AG09319 (cell line): ENCODE measurements at regions not wholly inside any gene's neighbourhood (a gene's known extent, or its start where the extent isn't known, plus 50 kb on each side); places are given as distances from the start of the nearest gene placed in this dataset.
"Not testable (repeated sequence)": the region's sequence is repeated elsewhere in the genome, so short reads cannot be mapped to it uniquely, and the experiment has no call there.

ENCODE experiments used
- DNase-seq: peaks from one replicate; pipeline ENCODE4 v3.0.0-alpha.2; 2010; ENCODE audit warnings: low read depth; ENCODE audit errors: extremely low read depth
- TF ChIP-seq, protein P1 (sequence below): IDR thresholded peaks from 2 replicates; pipeline ENCODE4 v1.5.1; 2011; ENCODE audit warnings: low read depth, mild to moderate bottlenecking, inconsistent platforms, low read length, moderate library complexity

DNA sequence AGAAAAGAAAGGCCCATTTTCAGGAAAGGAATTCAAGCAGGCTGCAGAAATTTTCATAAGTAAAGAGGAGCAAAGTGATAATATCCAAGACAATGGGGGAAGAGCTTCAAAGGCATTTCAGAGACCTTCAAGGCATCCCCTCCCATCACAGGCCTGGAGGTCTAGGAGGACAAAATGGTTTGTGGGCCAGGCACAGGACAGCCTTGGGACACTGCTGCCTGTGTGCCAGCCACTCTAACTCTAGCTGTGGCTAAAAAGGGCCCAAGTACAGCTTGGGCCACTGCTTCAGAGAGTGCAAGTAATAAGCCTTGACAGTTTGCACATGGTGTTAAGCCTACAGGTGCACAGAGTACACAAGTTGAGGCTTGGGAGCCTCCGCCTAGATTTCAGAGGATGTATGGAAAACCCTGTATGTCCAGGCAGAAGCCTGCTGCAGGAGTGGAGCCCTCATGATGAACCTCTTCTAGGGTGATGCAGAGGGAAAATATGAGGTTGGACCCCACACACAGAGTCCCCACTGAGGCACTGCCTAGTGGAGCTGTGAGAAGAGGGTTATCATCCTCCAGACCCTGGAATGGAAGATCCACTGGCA, 51.8 kb upstream of the ZSWIM5 start:
- TF ChIP-seq, protein P1, sequence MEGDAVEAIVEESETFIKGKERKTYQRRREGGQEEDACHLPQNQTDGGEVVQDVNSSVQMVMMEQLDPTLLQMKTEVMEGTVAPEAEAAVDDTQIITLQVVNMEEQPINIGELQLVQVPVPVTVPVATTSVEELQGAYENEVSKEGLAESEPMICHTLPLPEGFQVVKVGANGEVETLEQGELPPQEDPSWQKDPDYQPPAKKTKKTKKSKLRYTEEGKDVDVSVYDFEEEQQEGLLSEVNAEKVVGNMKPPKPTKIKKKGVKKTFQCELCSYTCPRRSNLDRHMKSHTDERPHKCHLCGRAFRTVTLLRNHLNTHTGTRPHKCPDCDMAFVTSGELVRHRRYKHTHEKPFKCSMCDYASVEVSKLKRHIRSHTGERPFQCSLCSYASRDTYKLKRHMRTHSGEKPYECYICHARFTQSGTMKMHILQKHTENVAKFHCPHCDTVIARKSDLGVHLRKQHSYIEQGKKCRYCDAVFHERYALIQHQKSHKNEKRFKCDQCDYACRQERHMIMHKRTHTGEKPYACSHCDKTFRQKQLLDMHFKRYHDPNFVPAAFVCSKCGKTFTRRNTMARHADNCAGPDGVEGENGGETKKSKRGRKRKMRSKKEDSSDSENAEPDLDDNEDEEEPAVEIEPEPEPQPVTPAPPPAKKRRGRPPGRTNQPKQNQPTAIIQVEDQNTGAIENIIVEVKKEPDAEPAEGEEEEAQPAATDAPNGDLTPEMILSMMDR = no peak
- no peak for DNase-seq

DNA sequence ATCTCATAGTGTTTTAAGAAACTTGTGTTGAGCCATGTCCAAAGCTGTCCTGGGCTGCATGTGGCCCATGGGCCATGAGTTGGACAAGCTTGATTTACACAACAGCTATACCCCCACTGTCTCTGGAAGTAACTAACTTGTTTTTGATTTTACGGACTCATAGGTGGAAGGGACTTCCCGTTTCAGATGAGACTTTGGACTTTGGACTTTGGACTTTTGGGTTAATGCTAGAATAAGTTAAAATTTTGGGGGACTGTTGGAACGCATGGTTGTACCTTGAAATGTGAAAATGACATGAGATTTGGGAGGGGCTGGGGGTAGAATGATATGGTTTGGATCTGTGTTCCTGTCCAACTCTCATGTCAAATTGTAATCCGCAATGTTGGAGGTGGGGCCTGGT, 52.6 kb upstream of the ZSWIM5 start:
- no peak for DNase-seq
- TF ChIP-seq, protein P1 = no peak

DNA sequence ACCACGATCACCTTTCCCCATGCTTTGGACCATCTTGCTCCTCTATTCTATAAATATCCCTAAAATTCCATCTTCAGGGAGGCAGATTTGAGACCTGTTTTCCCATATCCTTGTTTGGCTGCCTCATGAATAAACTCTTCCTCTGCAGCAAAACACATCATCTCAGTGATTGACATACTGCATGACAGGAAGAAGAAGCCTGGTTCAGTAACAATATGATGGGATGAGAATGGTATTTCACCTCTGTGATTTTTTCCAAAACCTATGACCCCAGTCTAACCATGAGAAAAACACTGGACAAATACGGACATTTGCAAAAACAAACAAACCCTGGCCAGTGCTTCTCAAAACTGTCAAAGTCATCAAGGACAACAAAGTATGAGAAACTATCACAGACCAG, 53.8 kb upstream of the ZSWIM5 start:
- DNase-seq = no peak
- TF ChIP-seq, protein P1 = no peak

DNA sequence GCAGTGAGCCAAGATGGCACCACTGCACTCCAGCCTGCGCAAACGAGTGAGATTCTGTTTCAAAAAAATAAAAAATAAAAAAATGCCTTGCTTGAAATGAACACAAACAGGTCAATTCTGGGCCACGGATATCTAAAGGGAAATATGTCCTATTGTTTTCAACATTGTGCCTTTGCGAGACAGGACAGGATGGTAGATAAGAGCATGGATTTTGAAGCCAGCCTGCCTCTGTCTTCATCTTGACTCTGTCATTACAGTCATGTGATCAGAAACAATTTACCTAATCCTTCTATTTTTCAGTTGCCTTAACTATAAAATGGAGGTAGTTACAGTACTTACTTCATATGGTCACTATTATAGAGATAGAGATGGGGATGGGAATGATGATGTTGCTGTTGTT, 56.7 kb upstream of the ZSWIM5 start:
- no peak for DNase-seq
- TF ChIP-seq, protein P1 = no peak

DNA sequence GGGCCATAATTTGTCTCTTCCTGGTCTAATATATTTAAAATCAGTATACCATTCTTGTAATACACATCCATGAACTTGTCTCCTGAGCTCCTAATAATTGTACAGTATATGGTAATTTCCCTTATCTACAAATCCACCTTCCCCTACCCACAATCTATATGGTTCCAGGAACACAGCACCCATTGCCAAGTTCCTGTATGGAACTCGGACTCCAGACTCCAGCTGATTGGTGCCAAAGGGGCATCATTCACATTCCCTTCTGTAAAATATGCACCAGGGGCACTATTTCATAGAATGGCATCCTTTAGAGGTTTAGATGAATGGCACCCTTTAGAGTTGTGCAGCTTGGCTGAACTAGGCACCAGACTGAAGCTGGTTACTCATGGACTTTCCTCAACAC, 58.8 kb upstream of the ZSWIM5 start:
- TF ChIP-seq, protein P1 = no peak
- DNase-seq = no peak

DNA sequence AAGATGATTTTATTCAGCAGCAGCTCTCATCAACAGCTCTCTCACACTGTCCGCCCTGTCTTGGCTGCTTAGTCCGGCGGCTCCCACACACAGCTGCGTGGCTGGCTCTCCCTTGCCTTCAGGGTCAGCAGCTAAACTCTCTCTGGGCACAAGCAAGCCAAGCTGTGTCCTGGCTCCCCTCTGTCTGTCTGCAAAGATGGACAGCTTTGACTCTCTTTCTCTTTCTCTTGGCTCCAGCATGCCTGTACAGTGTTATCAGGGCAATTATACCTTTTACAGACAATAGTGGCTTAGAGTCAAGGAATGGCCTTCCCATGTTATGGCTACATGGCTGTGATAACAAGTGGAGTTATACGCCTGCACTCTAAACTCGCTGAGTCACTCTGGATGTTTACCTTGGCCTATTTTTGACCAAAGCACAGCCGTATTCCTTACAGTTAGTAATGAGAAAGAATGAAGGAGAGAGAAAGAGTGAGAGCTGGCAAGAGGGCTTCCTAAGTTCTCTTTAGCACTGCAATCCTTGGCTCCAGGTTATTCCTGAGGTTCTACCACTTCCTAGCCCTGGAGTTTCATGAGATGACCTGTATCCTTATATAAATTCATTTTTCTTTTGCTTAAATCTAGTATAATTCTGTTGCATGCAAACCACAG, 59.9 kb upstream of the ZSWIM5 start:
- DNase-seq = peak; percentile 35
- TF ChIP-seq, protein P1 = no peak

DNA sequence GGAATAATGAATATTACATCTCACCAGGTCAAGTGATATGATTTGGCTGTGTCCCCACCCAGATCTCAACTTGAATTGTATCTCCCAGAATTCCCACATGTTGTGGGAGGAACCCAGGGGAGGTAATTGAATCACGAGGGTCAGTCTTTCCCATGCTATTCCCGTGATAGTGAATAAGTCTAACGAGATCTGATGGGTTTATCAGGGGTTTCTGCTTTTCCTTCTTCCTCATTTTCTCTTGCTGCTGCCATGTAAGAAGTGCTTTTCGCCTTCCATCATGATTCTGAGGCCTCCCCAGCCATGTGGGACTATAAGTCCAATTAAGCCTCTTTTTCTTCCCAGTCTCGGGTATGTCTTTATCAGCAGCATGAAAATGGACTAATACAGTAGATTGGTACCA, 58.4 kb upstream of the HPDL start:
- not testable (repeated sequence) for DNase-seq

DNA sequence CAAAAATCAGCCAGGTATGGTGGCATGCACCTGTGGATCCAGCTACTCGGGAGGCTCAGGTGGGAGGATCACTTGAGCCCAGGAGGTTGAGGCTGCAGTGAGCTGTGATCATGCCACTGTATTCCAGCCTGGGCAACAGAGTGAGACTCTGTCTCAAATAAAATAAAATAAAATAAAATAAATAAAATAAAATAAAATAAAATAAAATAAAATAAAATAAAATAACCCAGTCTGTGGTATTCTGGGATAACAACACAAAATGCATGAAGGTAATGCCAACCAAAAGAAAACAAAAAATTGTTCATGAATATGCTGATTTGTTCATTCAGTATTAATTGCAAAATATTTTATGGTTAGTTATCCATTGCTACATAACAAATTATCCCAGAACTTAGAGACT, 54.4 kb upstream of the HPDL start:
- not testable (repeated sequence) for DNase-seq
